AML-193 (cell line): ENCODE measurements at regions not wholly inside any gene's neighbourhood (a gene's known extent, or its start where the extent isn't known, plus 50 kb on each side); places are given as distances from the start of the nearest gene placed in this dataset.
"Not testable (repeated sequence)": the region's sequence is repeated elsewhere in the genome, so short reads cannot be mapped to it uniquely, and the experiment has no call there.

Experiments
- DNase-seq, 2 experiments: peaks; one replicate each; lab custom pipeline; 2025; lab: John Stamatoyannopoulos, UW

DNA sequence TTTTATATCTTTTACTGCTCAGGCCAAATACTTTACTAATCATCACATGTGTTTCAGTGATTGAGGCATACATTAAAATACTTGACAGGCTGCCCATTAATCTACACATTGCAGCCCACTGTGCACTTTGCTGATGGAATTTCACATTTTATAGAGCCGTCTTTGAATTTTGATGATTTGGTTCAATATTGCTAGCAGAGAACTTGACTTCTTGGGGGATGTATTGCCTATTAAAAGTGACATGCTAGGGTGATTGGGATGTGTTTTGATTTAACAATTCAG is 1291.0 kb upstream of the GYPC start:
- no peak for DNase-seq

DNA sequence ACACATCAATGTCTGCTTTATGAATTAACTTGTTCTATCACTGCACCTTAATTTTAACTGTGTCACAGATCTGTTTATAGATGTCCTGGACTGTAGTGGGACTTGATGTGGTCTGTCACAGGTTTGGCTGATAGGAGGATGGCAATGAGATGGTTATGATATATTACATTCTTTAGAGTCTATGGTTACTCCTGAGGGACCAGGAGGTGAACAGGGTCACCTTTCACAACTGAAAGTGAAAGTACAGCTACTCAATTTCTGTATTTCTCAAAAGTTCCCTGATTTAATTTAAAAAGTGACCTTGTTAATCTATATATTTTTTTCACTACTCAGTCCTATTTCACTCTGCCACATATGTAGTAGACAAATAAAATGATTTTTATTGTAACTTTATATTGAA is 1284.1 kb upstream of the GYPC start:
- no peak for DNase-seq

DNA sequence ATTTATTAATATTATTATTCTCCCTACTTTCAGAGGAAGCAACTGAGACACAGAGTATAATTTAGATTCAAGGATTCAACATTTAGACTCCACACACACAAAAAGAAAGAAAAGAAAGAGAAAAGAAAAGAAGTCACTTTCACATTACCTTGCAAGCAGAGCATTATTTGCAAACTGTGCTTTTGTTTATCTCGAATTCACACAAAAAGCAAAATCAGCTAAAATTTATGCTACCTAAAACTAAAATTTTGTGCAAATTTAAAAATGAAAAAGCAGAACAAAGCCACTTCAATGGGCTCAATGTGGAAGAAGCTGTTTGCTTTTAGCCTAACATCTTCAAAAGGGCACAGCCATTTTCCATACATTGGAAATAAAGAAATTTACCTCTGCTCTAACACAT is 1282.7 kb upstream of the GYPC start:
- no peak for DNase-seq

DNA sequence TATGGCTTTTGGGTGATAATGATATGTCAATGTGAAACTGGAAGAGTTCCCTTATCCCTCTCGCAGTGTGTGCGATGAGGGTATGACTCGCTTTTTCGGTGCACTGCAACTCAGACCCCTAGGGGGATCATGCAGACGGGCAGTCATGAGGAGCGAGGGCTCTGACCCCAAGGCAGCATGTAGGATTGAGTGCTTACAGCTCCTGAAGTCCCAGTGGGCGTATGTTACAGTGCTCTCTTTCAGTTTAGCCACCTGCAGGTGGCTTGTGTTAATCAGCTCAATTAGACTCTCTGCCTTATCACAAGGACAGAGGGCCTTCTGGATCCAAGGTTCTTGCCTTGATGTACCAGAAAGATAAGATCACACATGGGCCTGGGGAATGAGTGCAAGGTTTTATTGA is 1269.9 kb upstream of the GYPC start:
- no peak for DNase-seq

DNA sequence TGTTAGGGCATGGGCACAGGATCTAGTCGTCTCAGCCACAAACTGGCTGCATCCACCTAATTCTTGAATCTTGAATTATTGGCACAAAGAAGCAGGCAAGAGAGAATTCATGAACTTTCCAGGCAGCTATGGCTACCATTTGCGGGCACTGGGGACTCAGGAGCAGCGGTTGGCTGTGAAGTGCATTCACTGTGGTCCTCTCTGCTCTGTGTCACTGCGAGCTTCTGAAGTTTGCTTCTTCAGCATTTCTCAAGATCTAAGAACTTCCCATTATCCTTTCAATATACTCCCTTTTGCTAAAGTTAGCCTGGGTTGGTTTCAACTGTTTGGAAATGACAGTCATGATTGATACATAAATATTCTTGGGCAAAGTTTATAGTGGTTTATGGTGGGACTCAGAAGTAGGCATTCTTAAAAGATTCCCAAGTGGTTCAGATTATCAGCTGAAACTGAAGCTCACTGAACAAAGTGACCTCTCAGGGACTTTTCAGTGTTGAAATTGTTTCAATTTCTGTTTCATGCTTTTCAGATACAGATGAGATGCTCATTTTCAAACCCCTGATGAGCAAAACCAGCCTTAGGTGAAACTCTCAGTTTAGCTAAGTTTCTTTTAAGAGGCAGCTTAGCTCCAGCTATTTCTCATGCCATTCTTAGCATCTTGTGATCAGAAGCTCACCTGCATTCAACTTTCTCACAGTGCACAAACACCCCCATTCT is 1258.3 kb upstream of the GYPC start:
- DNase-seq, result no peak

DNA sequence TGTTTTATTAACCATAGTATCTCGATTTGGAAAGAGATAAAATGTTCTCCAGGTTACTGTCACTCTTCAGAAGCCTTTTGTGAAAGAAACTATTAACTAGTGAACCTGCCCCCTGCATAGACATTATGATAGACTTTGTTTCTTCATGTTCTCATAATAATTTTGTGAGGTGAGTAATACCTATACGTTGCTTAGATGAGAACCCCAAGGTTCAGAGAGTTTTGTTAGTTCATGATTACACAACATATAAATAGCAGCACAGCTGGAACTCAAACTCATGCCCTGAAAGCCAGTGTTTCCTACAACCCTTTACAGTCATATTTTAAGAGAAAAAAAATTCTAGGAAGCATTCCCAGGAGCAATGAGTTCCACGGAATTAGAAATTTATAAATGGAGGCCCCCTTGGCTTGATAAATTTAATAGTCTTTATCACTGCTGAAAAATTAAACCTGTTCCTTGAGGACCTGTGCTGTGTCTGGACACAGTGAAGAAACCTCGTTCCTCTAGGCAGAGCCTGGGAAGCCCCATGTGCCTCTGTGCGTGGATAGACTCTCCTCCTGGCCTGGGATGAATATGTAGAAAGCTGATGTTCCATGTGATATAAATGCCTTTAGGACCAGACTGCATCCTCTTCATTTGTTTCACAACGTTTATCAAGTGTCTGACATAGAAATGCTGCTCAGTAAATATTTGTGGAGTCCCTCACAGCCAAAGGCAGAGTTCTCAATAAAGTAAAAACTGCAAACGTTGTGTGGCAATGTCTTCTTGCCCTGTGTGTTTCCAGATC is 1257.0 kb upstream of the GYPC start:
- no peak for DNase-seq

DNA sequence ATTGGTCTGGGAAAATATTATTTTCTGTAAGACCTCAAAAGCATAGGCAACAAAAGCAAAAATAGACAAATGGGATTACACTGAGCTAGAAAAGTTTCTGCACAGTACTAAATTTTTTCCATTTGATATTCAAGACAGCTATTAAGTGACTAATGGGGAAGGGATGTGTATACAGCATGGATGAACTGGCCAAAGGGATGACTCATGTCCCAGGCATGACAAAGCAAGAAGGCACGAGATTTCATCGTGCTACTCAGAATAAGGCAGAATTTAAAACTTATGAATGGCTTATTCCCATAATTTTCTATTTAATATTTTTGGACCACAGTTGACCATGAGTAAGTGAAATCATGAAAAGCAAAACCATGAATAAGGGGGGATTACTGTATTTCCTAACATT is 1250.1 kb upstream of the GYPC start:
- no peak for DNase-seq

DNA sequence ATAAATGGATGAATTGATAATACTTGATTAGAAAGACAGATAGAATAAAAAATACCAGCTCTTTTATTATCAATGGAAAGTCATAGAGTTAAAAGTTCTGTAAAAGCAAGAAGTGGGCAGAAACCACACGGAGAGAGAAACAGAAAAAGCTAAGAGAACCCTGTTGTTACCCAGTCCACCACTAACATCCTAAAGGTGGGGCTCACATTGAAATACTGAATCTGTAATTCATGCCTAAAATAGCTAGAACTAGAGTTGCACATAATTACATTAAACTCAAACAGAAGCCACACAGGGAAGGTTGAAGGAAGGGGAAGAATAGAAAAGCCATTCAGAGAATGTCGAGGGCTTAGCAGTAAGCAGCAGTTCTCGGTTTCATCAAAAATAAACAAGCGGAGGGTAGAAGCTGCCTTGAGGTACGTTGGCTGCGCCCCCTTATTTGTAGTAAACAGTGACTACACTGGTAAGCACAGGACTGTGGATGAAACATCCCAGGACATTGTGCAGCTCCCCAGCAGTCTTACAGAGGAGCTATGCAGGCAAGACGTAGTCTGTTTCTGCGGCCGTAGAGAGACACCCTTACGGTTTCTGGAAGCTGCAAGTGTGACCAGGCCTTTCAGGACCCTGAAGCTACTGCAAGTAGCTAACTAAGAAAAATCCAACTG is 1247.0 kb upstream of the GYPC start:
- no peak for DNase-seq

DNA sequence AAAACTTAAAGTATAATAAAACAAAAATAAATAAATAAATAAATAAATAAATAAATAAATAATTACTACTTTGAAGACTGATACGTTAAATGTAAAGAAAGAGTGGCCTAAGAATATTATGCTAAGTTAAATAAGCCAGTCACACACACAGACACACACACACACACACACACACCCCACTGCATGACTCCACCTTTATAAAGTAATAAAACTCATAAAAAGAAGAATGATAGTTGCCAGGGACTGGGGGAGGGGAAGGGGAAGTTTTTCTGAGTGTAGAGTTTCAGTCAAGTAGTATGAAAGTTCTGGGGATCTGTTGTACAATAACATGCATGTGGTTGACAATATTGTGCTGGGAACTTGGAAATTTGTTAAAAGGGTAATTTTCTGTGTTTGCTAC is 1237.5 kb upstream of the GYPC start:
- no peak for DNase-seq

DNA sequence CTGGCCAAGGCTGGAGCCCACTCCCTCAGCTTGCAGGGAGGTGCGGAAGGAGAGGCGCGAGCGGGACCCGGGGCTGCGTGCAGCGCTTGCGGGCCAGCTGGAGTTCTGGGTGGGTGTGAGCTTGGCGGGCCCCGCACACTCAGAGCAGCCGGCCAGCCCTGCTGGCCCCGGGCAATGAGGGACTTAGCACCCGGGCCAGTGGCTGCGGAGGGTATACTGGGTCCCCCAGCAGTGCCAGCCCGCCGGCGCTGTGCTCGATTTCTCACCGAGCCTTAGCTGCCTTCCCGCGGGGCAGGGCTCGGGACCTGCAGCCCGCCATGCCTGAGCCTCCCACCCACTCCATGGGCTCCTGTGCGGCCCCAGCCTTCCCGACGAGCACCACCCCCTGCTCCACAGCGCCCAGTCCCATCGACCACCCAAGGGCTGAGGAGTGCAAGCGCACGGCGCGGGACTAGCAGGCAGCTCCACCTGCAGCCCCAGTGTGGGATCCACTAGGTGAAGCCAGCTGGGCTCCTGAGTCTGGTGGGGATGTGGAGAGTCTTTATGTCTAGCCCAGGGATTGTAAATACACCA is 1233.7 kb upstream of the GYPC start:
- DNase-seq, result not testable (repeated sequence)

DNA sequence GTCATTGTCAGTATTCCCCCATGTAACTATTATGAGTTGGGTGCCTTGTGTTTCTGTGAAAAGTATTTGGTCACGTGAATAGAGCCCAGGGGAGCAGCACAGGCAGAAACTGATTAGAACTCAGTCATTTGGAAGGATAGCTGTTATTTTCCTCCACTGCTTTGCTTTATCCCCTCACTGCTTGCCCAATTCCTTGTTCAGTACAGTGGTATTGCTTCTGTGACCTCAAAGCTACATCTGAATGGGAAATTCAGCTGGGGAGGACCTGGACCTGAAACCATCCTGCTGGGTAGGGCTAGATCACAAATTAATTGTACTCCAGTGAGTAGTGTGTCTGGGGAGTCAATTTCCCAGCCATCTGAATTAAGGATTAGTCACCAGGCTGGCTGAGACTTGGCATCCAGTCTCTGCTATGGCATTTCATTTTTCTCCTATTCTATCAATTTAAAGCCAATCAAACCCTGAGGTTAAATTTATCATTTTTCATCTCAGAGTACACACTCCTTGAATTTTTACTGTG is 1231.6 kb upstream of the GYPC start:
- no peak for DNase-seq

DNA sequence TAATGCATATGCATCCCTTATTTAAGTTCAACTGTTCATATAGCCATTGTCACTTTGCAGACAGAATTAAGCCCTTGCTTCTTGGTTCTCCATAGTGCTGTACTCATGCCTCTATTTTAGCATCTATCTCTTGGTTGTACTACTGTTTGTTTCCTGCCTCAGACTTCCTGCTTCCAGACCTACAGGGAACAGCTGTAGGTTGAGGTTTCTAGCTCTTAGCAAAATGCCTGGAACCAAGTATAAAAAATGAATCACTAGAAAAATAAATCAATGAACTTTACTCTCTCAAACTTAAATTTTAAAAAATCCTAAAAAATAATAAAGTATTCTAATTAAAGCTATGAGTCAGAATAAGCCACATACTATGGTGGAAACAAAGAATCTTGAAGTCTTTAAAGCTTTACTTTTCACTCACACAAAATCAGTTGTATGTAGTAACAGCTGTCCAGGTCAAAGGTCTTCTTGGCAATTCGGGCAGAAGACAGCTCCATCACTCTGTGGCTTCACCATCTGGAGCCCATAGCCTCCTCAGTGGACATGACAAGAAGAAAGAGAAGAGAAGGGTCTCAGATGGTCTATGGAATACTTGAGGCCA is 1228.1 kb upstream of the GYPC start:
- DNase-seq, result no peak

DNA sequence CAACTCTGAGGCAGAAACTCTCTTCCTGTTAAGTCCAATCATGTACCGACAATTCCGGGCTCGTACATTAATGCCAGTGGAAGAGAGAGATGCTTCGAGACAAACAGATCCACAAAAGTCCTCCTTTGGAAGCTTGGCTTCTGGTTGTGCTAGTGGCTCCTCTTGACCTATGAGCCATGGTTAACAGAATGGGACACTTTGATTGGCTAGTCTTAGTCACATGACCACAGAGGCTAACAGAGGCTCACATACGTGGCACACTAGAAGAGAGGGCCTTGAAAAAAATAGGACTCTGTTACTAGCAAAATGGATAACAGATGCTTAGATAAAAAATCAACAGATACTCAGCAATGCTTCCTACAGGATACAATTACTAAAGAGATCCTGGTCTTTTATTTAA is 1211.9 kb upstream of the GYPC start:
- no peak for DNase-seq

DNA sequence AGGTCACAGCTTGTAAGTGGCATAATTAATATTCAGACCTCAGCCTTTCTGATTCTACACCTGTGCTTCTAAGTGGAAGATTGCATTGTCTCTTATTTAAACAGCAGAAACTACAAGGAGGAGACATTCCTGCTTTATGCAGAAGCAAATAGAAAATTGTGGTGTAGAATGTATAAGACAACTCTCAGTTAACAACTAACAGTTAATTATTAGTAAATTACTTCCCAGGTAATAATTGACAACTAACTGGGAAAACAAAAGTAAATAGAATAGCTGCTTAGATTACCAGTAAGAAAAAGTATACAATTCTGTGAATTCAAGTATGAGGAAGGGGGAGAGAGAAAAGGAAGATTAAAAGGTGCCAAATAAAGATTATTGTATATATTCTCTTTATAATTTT is 1210.5 kb upstream of the GYPC start:
- no peak for DNase-seq

DNA sequence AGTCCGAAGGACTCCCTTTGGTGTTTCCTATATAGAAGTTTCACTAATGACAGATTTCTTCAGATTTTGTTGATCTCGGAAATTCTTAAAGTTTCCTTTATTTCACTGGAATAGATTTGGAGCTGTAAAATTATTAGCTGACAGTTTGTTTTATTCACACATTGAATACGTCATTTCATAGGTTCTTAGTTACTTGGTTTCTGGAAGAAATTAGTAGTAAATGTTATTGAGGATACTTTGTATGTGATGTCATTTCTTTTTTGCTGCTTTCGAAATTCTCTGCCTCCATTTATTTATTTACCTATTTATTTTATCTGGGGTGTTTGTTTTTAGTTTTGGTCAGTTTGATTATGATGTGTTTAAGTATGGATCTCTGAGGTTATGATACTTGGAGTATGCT is 1205.9 kb upstream of the GYPC start:
- no peak for DNase-seq

DNA sequence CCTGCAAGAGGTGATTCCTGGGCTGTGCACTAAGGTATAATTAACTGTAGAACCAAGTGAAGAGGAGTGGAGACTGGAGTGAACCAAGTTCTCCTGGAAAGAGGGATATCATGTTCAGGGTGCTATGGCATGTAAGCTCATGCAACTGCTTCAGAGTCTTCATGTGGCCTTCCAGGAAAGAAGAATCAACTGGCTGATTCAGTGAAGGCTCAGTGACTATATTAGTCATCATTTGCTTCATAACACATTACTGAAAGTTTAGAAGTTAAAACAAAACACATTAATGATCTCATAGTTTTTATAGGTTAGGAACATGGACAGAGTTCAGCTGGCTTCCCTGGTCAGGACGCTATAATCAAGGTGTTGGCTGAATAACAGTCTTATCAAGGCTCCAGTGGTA is 1200.8 kb upstream of the GYPC start:
- no peak for DNase-seq

DNA sequence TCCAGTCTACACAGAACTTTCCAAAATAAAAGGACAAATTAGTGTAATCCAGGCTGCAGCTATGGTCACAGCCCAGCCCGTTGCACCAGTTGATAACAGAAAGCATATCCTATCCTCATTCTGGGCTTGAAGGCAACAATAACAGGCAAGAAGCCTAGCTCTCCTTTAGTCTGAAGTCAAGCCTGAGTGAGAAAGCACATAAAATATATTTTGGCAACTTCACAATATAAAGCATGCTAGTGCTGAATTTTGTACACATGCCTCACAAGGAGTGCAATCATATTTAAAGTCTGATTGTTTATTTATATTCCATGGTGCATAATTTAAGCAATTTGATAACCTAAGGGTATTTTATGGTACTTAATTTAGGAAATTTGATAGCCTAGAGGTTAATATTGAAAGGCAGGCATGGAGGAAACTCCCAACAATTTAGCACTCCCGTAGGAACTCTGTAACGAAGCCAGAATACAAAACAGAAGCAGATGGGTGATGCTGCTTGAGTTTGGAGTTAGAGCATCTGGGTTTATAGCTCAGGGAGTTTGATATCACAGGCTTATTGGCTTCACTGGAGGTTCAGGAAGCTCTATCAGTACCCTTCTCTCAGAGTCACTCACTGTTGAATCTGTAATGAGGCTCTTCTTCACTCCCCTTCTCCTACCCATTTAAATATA is 1199.1 kb upstream of the GYPC start:
- DNase-seq, result no peak

DNA sequence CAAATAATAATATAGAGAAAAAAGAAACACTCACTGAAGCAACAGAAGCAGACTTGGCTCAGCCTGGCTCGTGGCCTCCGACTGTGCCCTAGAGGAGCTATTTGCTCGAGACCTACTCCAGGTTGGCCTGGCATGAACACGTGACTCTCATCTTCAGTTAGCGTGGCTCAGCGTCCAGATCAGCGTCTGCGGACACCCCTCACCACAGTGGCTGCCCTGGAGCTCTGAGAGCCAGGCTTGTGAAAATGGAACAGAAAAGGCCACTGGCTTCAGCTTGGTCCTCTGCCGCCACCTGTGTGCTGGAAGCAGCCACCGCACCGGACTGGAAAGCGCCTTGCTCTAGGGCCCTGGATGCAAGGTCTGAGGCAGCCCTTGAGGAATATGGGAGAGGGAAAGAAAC is 1184.0 kb upstream of the GYPC start:
- DNase-seq, result no peak

DNA sequence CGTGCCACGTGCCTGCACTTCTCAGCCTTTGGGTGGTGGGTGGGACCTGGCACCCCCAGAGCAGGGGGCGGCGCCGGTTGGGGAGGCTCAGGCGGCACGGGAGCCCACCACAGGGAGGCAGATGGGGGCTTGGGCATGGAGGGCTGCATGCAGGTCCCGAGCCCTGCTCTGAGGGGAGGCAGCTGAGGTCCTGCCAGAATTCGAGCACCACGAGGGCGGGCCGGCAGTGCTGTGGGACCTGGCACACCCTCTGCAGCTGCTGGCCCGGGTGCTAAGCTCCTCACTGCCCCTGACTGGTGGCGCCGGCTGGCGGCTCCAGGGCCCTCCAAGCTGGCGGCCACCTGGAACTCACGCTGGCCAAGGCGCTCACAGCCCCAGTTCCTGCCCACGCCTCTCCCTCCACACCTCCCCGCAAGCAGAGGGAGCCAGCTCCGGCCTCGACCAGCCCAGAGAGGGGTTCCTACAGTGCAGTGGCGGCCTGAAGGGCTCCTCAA is 1176.8 kb upstream of the GYPC start:
- DNase-seq, result no peak

DNA sequence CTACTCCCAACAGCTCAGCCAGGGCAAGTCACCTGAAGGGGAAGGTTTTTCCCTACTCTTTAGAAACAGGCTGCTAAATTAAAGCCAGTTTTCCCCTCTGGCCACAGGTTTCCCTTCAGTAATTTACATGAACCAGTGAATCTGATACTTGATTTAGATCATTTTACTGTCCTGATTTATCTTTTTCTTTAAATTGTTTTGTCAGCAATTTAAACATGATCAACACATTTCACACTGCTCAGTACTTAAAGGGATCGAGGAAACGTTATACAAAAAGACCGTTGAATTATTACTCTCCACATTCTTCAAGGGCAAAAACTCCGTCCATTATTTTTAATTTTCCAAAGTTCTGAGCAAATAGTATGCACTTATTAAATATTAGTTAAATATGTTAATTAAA is 1165.7 kb upstream of the GYPC start:
- DNase-seq, result no peak

DNA sequence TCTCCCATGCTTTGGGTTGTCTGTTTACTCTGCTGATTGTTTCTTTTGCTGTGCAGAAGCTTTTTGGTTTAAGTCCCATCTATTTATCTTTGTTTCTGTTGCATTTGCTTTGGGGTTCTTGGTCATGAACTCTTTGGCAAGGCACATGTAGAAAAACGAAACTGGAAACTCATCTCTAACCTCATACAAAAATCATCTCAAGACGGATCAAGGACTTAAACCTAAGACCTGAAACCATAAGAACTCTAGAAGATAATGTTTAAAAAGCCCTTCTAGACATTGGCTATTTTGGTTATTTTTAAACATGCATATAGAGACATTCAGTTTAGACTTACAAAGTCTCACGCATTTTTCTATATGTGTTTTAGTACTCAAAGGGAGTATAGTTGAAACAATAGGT is 1164.3 kb upstream of the GYPC start:
- DNase-seq, result no peak

DNA sequence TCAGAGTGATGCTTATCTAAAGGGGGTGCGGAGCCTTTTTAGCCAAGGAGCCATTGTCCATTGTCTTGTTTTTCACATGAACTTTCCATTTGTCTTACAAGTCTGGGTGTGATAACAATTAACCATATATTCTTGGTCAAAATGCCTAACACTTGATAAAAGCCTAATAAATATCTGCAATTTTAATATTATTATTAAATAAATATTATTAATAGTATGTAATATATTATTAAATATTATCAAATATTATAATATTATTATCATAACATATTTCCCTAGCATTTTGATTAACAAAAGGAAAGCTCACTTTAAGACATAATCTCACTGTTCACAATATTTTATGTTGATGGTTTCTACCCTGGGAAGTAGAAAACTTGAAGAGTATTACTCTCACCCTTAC is 1143.6 kb upstream of the GYPC start:
- DNase-seq, result no peak
